Mucosa of descending colon (tissue), 3 donors: ENCODE measurements at regions not wholly inside any gene's neighbourhood (a gene's known extent, or its start where the extent isn't known, plus 50 kb on each side); places are given as distances from the start of the nearest gene placed in this dataset.

Experiments used
- ATAC-seq: fragments of 200-7000 bp; cut with Tn5 transposase; one replicate; pipeline ENCODE4 v1.9.1; 2020; ENCODE audit warnings: mild to moderate bottlenecking, moderate library complexity
- DNase-seq, 3 donors: peaks; one replicate each; pipeline ENCODE4 v3.0.0-alpha.2; 2020
- H3K36me3 ChIP-seq: fragments of 200-600 bp; one replicate; pipeline ENCODE4 v1.8.0; 2021; ENCODE audit warnings: low read depth, mild to moderate bottlenecking
- H3K4me1 ChIP-seq: fragments of 200-600 bp; one replicate; pipeline ENCODE4 v1.8.0; 2021; ENCODE audit warnings: low read depth, mild to moderate bottlenecking
- H3K4me3 ChIP-seq: fragments of 200-600 bp; one replicate; pipeline ENCODE4 v1.8.0; 2021; ENCODE audit warnings: mild to moderate bottlenecking
- H3K9me3 ChIP-seq: fragments of 200-600 bp; one replicate; pipeline ENCODE4 v1.8.0; 2021; ENCODE audit warnings: mild to moderate bottlenecking
- intact Hi-C, 2 donors: fragments of 100-400 bp; cut with DNase I in 1 of 2; cut with micrococcal nuclease in 1 of 2; formaldehyde crosslinking; loops; one replicate each; pipeline versions ENCODE4 v1.11.0 to v1.11.1; 2022; cut with DNase I, micrococcal nuclease
- TF ChIP-seq, protein P1 (sequence below): fragments of 200-600 bp; IDR thresholded peaks from one replicate; pipeline ENCODE4 v1.8.0; 2022; ENCODE audit warnings: antibody characterized with exemption, mild to moderate bottlenecking
- donor health status: DM: no; HTN: no; CAD: no; lungs with moderate emphysema.
- donor health status: DM: no; HTN: no; CAD: no.
- donor health status: DM: no; HTN: yes; CAD: no.

DNA sequence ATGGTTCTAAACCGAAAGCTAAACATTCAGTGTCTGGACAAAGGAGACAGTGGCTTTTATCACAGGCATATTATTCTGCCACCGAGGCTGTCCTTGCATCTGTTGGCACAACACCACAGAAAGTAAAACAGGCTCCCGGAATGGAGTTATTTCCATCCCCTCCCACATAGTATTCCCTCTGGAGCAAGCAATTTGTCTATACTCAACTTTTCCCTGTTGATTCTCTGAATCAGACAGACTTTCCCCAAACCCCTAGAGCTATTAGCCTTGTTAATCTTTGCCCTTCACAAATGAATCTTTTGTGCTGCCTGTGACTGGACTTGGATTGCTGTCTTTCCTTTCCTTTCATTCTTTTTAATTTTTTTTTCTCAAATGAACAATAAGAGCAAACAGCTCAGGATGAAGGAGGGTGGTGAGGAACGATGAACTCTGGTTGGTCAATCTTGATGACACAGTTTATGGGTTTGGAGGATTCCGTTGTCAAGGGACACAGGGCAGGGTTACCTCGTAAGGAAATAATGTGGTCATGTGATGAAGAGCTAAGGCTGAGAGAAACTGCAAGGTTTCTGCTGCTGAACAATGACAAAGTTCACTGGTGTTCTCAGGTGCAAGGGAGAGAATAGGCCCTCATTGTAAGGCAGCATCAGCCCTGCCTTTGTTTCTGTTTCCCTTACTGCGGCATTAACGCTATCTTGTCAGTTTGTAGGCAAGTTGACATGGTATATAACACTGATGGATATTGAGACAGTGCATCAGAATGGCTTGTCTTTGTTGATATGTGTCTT lies 275.0 kb upstream of the BMP2 start:
- intact Hi-C loops = no loop called here
- no peak overlapping the region for H3K4me3 ChIP-seq
- peak; percentile 77 for ATAC-seq
- no peaks in the 10 kb centered on the region for H3K4me1 ChIP-seq
- H3K36me3 ChIP-seq = no peaks in the 10 kb centered on the region
- TF ChIP-seq, protein P1, sequence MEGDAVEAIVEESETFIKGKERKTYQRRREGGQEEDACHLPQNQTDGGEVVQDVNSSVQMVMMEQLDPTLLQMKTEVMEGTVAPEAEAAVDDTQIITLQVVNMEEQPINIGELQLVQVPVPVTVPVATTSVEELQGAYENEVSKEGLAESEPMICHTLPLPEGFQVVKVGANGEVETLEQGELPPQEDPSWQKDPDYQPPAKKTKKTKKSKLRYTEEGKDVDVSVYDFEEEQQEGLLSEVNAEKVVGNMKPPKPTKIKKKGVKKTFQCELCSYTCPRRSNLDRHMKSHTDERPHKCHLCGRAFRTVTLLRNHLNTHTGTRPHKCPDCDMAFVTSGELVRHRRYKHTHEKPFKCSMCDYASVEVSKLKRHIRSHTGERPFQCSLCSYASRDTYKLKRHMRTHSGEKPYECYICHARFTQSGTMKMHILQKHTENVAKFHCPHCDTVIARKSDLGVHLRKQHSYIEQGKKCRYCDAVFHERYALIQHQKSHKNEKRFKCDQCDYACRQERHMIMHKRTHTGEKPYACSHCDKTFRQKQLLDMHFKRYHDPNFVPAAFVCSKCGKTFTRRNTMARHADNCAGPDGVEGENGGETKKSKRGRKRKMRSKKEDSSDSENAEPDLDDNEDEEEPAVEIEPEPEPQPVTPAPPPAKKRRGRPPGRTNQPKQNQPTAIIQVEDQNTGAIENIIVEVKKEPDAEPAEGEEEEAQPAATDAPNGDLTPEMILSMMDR = no peak
- DNase-seq = peak in 1 of 3 donors; percentile 3
- H3K9me3 ChIP-seq = no peaks in the 10 kb centered on the region

DNA sequence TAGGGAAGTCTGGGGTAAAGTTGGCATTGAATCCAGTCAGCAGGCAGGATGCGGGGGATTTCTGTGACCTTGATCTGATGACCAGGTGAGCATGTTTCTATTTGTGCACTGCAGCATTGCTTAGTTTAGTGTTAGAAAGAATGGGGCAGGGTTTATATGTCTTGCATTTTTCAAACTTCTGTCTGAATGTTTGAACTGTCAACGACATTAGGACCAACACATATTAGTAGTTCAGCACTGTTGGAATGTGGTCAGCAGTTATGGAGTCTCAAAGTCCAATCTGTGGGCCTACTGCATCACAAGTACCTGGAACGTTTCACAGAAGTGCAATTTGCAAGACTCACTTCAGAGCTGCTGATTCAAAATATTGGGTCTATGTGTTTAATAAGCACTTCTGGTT lies 276.6 kb upstream of the BMP2 start:
- no peak for DNase-seq
- Histone ChIP-seq H3K4me3 (no peak overlapping the region), H3K9me3 (no peaks in the 10 kb centered on the region), H3K4me1 (no peaks in the 10 kb centered on the region), H3K36me3 (no peaks in the 10 kb centered on the region)
- TF ChIP-seq, protein P1 = no peak
- ATAC-seq = peak; percentile 51
- intact Hi-C loops = no loop called here

DNA sequence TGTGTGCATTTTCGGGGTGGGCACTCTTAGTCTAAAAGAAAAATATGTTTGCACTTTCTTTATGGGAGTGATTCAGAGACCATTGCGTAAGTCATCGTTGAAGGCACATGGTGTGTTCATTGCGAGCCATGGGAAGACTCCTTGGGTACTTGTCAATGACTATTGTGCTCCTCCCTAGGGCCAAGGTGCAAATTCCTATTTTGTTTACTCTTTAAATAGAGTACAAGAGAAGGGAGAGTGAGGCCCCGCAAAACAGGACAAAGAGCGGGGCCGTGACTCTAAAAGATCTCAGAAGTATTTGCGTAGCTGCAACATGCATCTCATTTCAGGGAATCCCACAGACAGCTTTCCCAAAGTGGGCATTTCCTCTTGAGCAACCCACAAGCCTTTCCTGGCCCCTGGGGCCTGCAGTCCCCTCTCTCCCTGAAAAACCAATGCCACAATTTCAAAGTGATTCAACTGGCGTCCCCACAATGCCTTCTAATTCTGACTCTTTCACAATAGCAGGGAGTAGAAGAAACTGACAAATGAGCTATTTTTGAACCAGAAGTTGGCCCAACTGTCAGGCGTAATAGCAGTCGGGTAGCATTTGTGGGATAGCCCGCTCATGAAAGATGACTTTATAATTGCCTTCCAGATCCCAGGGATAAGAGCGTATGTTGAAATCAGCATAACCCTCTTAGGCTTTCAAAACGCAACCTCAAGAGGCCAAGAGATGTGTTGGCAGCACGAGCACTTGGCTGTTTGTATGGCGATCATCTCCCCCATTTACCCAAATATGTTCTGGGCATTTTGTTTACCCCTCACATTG lies 277.9 kb upstream of the BMP2 start:
- TF ChIP-seq, protein P1 = no peak
- Histone ChIP-seq H3K4me3 (no peak overlapping the region), H3K9me3 (no peaks in the 10 kb centered on the region), H3K36me3 (no peaks in the 10 kb centered on the region), H3K4me1 (no peaks in the 10 kb centered on the region)
- intact Hi-C loops = no loop called here
- DNase-seq (peak in 1 of 3 donors; percentile 1), ATAC-seq (peak; percentile 74)

DNA sequence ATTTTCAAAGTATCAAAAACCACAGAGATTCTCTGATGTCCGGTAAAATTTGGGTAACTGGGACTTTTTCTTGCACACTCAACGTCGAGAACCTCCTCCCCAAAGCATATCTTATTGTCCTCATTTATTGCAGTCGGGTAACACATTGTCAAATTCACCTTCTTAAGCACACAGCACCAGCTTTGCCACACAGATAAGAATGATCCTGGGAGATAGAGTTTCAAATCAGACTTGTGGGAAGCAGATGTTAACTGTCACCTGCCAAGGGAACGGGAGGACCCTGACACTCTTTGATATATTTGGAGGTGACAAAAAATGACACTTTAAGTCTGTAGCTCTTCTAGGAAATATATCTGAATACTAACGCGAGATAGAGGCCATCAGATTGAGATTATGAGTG lies 282.1 kb upstream of the BMP2 start:
- no peak for ATAC-seq
- no peak for DNase-seq
- intact Hi-C loops = no loop called here
- TF ChIP-seq, protein P1 = no peak
- no peaks in the 10 kb centered on the region for H3K9me3 ChIP-seq
- H3K36me3 ChIP-seq = no peaks in the 10 kb centered on the region
- no peaks in the 10 kb centered on the region for H3K4me1 ChIP-seq
- H3K4me3 ChIP-seq = no peak overlapping the region

DNA sequence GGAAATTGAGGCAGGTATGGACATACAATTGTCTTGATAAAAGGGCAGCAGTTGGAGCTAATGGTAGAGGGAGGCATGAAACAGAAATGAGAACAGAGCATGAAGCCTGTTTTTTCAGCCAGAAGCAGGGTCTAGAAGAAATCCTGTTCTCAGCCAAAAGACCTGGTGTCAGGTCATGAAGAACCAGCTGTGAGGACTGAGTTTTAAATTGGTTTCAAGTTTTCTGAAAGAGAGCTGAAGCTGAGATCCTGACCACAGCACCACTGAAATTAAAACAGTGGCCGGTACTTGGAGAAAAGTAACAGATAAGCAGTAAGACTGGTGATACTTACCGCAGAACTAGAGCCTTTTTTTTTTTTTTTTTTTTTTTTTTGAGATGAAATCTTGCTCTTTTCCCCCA lies 283.8 kb upstream of the BMP2 start:
- TF ChIP-seq, protein P1 = no peak
- no peaks in the 10 kb centered on the region for H3K36me3 ChIP-seq
- no peaks in the 10 kb centered on the region for H3K4me1 ChIP-seq
- H3K4me3 ChIP-seq = no peak overlapping the region
- no peak for DNase-seq
- H3K9me3 ChIP-seq = no peaks in the 10 kb centered on the region
- ATAC-seq = no peak
- intact Hi-C loops = no loop called here
